Right lobe of liver (tissue), 6 donors: ENCODE measurements at regions not wholly inside any gene's neighbourhood (a gene's known extent, or its start where the extent isn't known, plus 50 kb on each side); places are given as distances from the start of the nearest gene placed in this dataset.

ENCODE experiments used
- ATAC-seq, 4 donors: fragments of 200-7000 bp; cut with Tn5 transposase; one replicate each; pipeline ENCODE4 v1.9.1; 2020; ENCODE audit warnings: mild to moderate bottlenecking in 4 of 4, moderate library complexity in 4 of 4
- DNase-seq, 3 donors: peaks; one replicate each; pipeline ENCODE4 v3.0.0-alpha.2; 2020
- H3K27ac ChIP-seq, 3 donors: fragments of 200-600 bp; one replicate each; pipeline ENCODE4 v1.8.0; 2022
- H3K27me3 ChIP-seq, 2 donors: fragments of 200-600 bp; one replicate each; pipeline ENCODE4 v1.8.0; 2022
- H3K36me3 ChIP-seq, 4 donors: fragments of 200-600 bp; sonication (generic) in 1 of 4; one replicate each; pipeline versions ENCODE4 v1.5.1 to v1.8.0; 2017 to 2022; ENCODE audit warnings: control low read depth in 1 of 4
- H3K4me1 ChIP-seq, 4 donors: fragments of 200-600 bp; sonication (generic) in 1 of 4; one replicate each; pipeline versions ENCODE4 v1.5.1 to v1.8.0; 2017 to 2022; ENCODE audit warnings: control low read depth in 1 of 4
- H3K4me3 ChIP-seq, 3 donors: fragments of 200-600 bp; one replicate each; pipeline ENCODE4 v1.8.0; 2022
- H3K9me3 ChIP-seq, 4 donors: fragments of 200-600 bp; sonication (generic) in 1 of 4; one replicate each; pipeline versions ENCODE4 v1.5.1 to v1.8.0; 2017 to 2022; ENCODE audit warnings: control low read depth in 1 of 4
- CTCF ChIP-seq, 4 donors: fragments of 200-600 bp in 3 of 4; fragments of 450-650 bp in 1 of 4; IDR thresholded peaks; one replicate each; pipeline versions ENCODE4 v1.5.1 to v1.8.0; 2016 to 2022; ENCODE audit warnings: antibody characterized with exemption in 4 of 4, mild to moderate bottlenecking in 2 of 4
- POLR2A ChIP-seq: fragments of 450-650 bp; IDR thresholded peaks from one replicate; pipeline ENCODE4 v1.6.1; 2017; ENCODE audit warnings: antibody characterized with exemption, mild to moderate bottlenecking
- WGBS: methylation state at CpG from one replicate; pipeline ENCODE4 v1.1.6; 2018; ENCODE audit warnings: low coverage, low lambda C conversion rate; ENCODE audit not compliant: insufficient coverage; ENCODE audit errors: missing lambda C conversion rate; 5-methylcytosine and 5-hydroxymethylcytosine counted together
- intact Hi-C, 2 donors: fragments of 100-400 bp; cut with DNase I; formaldehyde crosslinking; loops; one replicate each; pipeline versions ENCODE4 v1.11.2 to v1.14.1; 2022
- donor health status: DM: no; HTN: yes; CAD: no.
- donor health status: DM: no; HTN: no; CAD: no.
- donor health status: DM: no; HTN: no; CAD: no.
- donor health status: DM: no; HTN: yes; CAD: no.
- donor health status: DM: no; HTN: yes; CAD: no.

- H3K27me3 ChIP-seq = no peaks in the 10 kb centered on the region
- ATAC-seq (no peak), DNase-seq (no peak)
- TF ChIP-seq CTCF (IDR thresholded peaks at IDR 0.05) = no peak
- TF ChIP-seq POLR2A = no peak
- intact Hi-C loops = no loop called here
- no peaks in the 10 kb centered on the region for H3K36me3 ChIP-seq
- no peak overlapping the region for H3K4me3 ChIP-seq
- H3K27ac ChIP-seq = no peak overlapping the region
- 47% methylated on average over 3 of the region's 3 CpGs for WGBS
- no peaks in the 10 kb centered on the region for H3K4me1 ChIP-seq
- no peaks in the 10 kb centered on the region for H3K9me3 ChIP-seq
Observed at GRCh38 chr6:19435755-19436154, 401.4 kb upstream of the ID4 start.

GRCh38 chr6:19438566-19439353 is 398.4 kb upstream of the ID4 start:
- H3K27me3 ChIP-seq = no peaks in the 10 kb centered on the region
- no peak overlapping the region for H3K4me3 ChIP-seq
- intact Hi-C loops = no loop called here
- TF ChIP-seq CTCF (IDR thresholded peaks at IDR 0.05) (no peak), POLR2A (no peak)
- H3K27ac ChIP-seq = no peak overlapping the region
- no peaks in the 10 kb centered on the region for H3K9me3 ChIP-seq
- H3K4me1 ChIP-seq = no peaks in the 10 kb centered on the region
- 67% methylated on average over 7 of the region's 8 CpGs for WGBS
- no peaks in the 10 kb centered on the region for H3K36me3 ChIP-seq
- no peak for ATAC-seq
- no peak for DNase-seq

GRCh38 chr6:19440531-19440930 is 396.6 kb upstream of the ID4 start:
- no peak overlapping the region for H3K27ac ChIP-seq
- no peaks in the 10 kb centered on the region for H3K27me3 ChIP-seq
- no peaks in the 10 kb centered on the region for H3K36me3 ChIP-seq
- H3K9me3 ChIP-seq = no peaks in the 10 kb centered on the region
- 55% methylated on average over 3 of the region's 3 CpGs for WGBS
- intact Hi-C loops = no loop called here
- TF ChIP-seq CTCF (IDR thresholded peaks at IDR 0.05) (no peak), POLR2A (no peak)
- DNase-seq (no peak), ATAC-seq (no peak)
- H3K4me1 ChIP-seq = no peaks in the 10 kb centered on the region
- no peak overlapping the region for H3K4me3 ChIP-seq

- H3K4me3 ChIP-seq = no peak overlapping the region
- H3K27me3 ChIP-seq = no peaks in the 10 kb centered on the region
- no peaks in the 10 kb centered on the region for H3K4me1 ChIP-seq
- ATAC-seq = no peak
- H3K9me3 ChIP-seq = no peaks in the 10 kb centered on the region
- no peak overlapping the region for H3K27ac ChIP-seq
- TF ChIP-seq CTCF (IDR thresholded peaks at IDR 0.05) = no peak
- intact Hi-C loops = no loop called here
- 57% methylated on average over 3 of the region's 3 CpGs for WGBS
- H3K36me3 ChIP-seq = no peaks in the 10 kb centered on the region
- no peak for DNase-seq
Observed at GRCh38 chr6:19443411-19443810, 393.8 kb upstream of the ID4 start.
